NCI-H1436 treated with DMSO at 0.1 percent for 48 hours (cell line): ENCODE measurements at regions not wholly inside any gene's neighbourhood (a gene's known extent, or its start where the extent isn't known, plus 50 kb on each side); places are given as distances from the start of the nearest gene placed in this dataset.

Experiments
- DNase-seq: peaks from one replicate; lab custom pipeline; 2025; lab: John Stamatoyannopoulos, UW

DNA sequence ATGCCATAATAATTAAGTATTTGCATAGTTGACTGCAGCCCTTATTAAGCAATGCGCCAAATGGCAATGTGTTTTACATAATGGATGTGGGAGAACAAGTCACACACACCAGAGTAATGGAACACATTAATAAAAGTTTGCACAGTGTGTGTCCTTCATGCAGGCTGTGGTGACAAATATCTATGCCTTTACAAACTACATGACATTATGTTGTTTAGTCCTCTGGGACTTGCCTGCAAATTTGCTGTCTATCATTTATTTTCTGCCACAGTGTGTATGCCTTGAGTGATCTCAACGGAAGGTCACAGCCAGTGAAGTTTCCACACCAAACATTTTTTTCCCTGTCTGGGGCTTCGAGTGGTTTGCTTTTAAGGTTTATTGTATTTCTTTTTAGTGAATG, 175.2 kb upstream of the TMEFF2 start:
- no peak for DNase-seq

DNA sequence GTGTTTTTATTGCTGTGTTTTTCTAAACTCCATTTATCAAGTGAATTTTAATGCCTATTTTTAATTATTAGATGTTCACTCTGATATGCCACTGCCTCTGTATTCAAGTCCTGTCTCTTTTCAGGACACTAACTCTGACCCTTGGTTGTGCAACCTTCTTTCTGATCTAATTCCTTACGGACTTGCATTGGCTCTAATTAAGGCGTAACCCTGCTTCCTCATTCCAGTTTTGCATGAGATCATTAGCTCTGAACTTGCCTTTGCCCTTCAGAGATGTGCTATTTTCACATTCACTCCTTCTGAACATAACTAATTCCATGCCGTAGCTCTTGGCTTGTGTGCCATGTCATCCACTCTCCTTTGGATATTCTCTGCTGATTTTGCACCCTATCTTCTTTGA, 162.5 kb upstream of the TMEFF2 start:
- no peak for DNase-seq

DNA sequence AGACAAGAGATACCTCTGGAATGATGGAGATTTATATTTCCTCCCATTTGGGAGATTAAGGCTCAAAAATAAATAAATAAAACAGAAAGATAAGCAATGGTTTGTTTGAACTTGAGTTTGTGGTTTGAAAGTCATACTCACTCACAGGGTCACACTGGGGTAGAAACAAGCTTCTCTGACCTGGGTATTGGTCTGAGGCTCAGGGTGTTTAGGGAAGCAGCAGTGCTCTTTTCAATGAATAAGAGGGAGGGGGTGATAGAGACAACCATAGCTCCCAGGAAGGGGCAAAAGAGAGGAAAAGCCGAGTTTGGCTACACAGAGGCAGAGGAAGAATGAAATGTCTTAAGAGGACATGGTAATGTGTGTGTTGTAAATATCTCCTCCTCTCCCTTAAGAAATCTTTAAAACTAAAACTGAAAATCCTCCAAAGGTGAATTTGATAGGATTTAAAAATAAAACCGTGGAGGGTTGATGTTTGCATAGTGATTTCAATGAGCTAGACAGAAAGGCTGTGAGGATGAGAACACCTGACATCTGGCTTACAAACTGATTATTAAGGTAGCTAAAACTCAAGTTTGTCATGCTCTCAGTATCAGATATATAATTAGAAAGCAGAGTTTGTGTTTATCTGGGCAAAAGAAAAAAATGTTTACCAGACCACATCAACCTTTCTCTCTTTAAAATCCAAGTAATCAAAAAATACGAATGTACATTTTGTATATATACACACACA, 159.9 kb upstream of the TMEFF2 start:
- no peak for DNase-seq

DNA sequence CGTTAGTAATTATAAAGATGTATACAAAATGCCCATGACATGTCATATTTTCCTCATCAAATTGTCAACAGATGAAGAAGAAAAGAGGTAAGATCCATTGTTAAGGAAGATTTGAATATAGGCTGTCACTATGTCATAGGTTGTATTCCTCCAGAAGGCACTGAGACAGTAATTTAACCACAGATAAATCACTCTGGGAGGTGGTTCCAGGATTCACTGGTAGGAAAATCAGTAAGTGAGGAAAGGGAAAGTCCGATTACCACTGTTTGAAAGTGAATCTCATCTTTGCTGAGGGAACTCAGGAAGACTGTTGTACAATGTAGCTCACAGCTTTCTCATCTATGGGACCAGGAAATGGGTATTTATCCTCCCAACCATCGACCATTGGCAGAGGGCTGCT, 152.8 kb upstream of the TMEFF2 start:
- DNase-seq = no peak

DNA sequence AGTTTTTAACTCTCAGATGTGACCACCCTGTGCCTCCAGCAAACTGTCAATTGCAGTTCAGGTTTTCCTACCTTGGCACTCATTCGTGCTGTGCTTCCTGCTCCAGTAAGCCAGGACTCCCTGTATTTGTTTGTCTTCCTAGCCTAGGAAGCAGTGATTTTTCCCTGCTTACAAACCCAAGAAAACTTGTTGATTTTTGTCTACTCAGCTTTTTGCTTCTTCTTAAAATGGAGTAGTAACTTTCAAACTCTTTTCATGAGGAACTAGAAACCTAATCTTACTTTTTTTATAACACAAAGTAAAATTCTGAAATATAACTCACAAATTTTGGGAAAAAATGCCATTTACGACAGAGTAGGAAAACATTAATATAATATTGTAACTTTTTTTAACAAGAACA, 150.6 kb upstream of the TMEFF2 start:
- DNase-seq = no peak

DNA sequence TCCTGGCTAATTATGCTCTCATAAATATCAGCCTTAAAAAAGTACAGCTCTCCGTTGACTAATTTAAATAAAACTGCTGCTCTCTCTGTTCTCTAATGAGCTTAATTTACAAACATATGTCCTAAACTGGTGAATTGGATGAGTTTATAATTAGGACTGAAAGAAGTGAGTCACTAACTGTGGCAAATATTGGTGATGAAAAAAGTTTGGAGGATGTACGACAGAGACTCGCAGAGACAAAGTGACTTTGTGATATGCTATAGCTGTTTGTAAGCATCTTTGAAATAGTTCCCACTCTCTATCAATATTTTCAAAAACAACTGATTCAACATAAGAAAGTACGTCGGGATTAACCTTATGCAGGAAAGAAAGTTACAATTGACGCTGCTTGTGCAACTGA, 138.9 kb upstream of the TMEFF2 start:
- no peak for DNase-seq

DNA sequence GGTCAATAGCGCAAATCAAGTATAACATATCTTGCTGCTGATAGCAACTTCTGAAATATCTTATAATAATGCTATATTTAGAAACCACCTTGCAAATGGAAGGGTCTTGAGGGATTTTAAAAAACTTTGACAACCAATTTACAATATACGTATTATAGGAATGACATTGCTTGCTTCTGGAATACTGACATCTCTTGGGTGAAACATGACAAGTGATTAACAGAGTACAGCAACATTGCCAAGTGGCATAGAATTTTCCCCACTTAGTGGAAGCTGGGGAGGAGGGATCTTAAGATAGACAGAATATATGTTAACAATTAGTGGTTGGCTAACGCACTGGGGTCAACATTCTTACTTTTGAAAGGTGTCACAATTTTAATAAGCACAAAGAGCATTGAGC, 133.6 kb upstream of the TMEFF2 start:
- no peak for DNase-seq

DNA sequence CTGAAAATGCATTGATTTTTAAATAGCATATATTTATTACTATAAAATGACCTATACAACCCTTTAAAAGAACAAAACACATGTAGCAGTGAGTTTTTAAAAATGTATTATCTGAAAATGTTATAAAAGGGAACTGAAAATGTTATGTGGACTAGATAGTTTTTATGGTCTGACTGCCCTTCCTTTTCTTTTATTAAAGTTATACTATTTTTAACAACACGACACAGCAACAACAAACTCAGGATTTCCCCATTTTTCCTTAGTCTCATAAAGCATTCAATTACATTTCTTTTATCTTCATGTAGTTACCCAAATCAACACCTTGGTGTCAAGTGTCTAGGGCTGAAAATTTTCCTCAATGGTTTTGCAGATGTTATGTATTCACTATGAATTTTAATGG, 132.8 kb upstream of the TMEFF2 start:
- DNase-seq = no peak

DNA sequence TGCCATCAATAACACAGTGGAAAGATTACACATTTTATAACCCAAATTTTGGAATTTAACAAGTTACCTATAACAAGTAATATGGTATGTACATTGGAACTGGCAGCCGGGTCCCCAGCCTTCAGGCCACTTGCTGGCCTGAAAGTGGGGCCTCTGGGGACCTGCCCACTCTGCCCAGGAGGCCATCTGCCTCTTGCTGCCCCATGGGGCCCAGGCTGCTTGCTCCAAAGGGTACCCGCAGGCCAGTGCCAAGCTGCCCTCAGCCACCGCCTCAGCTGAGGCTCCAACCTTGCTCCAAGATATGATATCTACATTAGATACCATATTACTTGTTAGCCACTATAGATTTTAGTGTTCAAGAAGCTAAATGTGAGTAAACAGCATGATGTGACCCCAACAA, 120.8 kb upstream of the TMEFF2 start:
- DNase-seq = no peak

DNA sequence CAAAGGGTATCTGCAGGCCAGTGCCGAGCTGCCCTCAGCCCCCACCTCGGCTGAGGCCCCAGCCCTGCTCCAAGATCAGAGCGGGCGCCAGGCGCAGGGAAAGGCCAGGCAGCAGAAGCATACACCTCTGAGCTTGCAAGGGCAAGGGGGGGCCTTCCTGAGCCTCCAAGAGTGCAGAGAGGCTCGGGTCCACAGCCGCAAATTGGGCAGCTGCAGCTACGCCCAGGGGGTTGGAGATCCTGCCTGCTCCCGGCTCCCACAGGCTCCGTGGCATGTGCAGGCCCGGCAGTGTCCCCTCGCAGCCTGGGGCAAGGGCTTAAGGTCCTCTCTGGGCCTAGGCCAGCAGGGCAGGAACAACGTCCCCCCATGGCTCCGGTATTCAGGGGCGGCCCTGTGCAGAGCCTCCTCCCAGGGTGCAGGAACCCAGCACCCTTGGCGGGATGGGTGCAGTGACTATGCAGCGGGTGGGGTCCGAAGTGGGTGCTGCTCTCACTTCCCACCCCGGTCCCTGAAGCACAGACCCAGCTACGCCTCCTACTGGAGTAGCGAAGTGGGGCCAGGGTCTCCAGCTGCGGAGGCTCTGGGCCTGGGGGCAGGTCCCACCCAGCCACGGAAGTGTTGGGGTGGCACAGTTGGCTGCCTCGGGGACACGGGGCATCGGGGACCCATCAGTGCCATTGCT, 120.2 kb upstream of the TMEFF2 start:
- DNase-seq = no peak

DNA sequence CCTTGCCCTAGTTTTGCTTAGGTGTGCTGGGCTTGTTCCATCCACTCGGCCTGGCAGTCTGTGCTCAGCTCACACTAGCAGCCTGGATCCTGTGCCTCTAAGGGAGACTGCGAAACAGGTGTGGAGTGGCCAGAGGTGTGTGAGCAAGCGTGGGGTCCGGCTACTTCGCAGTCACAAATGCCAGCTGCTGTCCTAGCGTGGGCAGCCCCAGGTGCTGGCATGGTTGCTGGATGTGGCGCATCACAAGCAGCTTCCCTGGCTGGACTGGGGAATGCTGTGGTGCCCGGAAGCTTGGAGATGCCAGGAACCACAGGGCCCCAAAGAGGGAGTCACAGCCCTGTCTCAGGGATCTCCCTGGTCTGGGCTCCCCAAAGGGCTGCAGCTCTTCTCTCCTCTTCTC, 119.0 kb upstream of the TMEFF2 start:
- no peak for DNase-seq

DNA sequence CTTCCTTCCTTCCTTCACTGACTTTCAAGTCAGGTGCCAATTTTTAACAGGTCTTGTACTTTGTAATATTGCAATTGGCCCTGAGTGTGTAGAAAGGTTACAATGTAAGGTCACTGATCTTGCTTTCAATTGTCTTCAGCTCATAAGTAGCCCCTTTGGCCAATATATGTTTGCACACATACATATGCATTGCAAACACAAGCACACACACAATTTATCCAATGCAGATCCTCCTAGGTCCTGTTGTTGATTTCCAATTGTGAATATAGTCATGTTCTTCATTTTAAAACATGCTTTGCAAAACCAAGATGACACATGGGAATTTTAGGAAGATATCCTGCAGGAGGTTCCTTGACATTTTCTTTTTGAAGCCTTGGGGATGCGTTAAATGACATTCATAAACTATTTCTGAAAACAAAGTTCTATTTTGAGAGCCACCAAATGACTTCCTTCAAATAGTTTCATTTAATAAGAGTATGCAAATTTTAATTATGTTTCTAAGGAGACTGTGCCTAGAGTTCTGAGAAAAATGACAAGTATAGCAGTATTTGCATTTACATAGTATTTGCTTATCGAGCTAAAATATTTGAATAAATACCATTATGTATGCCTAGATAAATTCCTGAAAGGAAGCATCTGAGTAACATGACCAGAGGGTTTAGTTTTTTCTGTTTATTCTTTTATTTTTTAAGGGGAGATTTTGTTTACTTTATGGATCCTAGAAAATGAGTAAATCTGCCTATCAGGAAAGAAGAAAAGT, 117.1 kb upstream of the TMEFF2 start:
- no peak for DNase-seq

DNA sequence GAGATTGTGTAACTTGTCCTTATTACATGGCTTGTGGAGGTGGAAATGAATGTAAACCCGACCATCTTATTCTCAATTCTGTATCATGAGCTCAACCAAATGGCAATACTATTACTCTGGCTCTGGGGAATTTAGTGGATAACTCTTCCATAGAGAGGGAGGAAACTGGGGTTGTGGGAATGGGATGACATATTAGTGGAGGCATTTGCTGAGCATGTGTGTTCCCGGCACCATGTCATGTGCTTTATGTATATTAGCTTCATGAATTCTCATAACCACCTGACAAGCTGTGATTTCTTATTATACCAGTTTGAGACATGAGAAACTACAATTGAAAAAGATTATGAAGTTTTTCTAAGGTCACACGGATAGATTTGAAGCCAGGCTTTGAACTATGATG, 112.8 kb upstream of the TMEFF2 start:
- no peak for DNase-seq

DNA sequence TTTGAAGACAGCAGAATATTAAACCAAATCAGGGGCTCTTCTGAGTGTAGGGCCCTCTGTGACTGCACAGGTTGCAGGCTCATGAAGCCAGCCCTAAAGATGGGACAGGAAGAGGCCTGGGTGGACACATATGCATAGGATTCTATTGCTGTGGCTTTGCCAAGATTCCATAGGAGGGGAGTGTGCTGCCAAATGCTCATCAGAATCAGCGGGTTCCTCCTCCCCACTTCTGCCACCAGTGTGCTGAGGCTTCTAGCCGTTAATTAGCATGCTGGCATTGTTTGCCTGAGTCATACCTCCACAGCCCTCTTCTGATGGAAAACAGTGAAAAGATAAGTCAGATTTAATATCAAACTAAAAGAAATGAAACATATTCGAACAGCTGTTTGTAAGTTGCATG, 103.9 kb upstream of the TMEFF2 start:
- no peak for DNase-seq

DNA sequence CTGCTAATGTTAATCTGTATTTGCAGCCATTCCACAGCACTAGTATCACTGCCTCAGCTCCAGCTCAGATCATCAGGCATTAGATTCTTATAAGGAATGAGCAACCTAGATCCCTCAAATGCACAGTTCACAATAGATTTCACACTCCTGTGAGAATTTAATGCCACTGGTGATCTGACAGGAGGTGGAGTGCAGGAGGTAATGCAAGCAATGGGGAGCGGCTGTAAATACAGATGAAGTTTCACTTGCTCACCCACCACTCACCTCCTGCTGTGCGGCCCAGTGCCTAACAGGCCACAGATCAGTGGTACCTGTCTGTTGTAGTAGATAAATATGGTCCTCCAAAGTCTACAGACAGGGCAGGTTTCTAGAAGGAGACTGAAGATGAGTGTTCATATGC, 97.7 kb upstream of the TMEFF2 start:
- DNase-seq = no peak

DNA sequence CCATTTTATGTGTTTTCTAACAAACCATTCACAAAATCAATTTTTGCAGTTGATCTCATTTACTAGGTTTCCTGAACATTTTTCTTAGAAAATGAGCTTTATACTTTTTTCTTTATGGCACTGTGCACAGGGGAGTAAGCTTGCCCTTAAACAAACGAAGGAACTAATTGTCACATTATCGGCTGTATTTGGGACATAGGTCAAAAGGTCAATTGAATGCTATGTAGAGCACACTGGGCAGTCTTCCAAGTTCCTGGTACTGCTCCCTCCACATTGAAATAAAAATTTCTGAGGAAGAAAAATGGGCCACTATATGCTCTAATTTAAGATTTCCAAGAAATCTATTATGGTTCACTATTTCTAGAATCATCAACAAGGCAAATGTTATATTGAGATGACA, 93.6 kb upstream of the TMEFF2 start:
- no peak for DNase-seq

DNA sequence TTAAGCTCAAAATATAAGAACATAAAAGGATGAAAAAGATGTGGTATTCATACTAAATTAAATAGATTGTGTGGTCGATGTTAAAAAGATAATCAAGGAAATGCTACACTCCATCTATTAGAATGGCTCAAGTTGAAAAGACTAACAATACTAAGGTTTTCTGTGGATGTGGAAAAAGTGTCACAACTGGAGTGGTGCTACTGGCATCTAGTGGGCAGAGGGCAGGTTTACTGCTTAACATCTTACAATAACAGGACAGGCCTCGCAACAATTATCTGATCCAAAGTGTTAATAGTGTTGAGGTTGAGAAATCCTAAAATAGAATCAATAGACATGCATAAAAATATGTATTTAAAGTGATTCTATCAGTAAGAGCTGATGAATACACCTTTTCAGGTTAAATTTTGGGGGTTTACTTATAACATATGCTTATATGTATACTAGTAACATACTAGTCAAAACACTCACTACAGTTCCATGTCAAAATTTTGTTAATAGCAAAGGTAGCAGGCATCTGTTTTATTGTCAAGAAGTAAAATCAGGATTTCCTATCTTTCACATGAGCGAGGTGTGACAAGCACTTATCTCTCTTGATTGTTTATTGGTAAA, 91.5 kb upstream of the TMEFF2 start:
- no peak for DNase-seq

DNA sequence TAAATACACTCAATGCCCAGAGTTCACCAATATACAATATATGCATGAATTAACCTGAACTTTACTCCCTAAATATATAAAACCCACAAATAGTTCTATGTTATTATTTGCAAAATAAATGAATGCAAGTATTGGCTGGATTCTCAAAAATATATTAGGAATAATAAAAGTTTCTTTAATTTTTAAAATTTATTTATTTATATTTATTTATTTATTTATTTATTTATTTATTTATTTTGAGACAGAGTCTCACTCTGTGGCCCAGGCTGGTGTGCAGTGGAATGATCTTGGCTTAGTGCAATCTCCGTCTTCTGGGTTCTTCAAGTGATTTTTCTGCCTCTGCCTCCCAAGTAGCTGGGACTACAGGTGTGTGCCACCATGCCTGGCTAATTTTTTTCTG, 88.7 kb upstream of the TMEFF2 start:
- DNase-seq = no peak

DNA sequence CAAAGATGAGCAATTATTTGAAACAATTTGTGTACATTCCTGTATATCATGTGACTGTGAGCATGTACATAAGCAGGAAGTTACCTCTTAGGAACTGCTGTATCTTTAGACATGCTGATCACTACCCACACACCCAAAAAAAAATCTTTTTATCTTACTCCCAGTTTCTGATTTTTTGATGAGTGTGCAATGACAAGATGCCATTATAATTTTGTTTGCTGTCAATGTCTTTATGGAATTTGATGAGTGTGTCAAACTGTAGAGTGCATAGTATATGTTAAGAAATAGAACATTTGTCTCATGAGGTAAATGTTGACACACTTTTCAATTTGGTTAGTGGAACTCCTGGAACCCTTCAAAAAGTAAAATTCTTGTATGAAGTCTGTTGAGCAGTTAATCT, 84.0 kb upstream of the TMEFF2 start:
- no peak for DNase-seq

DNA sequence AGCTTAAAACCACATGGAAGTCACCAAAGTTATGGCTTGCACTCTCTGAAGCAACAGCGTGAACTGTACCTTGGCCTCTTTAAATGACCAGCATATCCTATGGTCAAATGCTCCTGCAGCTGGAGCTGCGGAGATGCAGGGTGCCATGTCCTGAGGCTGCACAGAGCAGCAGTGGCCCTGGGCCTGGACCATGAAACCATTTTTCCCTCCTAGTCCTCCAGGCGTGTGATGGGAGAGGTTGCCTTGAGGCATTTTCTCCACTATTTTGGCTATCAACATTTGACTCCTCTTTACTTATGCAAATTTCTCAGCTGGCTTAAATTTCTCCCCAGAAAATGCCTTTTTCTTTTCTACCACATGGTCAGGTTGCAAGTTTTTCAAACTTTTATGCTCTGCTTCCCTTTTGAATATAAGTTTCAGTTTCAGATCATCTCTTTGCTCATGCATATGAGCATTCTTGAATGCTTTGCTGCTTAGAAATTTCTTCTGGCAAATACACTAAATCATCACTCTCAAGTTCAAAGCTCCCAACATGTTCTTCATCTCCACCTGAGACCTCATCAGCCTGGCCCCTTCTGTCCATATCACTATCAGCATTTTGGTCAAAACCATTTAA, 82.9 kb upstream of the TMEFF2 start:
- DNase-seq = no peak

DNA sequence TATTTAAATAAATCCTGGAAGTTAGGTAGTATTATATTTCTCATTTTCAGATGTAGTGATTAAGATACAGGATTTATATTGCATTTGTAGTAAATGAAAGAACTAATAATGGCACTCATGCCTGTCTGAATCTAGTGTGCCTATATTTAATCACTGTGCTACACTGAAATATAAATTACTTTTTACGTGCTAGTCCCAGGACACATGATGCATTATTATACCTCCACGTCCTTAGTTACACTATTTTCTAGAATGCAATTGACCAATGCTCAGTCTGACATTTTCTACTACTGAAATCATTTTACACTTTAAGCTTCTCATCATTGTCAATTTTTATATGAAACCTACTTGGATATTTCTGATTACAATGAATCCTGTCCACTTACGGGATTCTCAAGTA, 80.9 kb upstream of the TMEFF2 start:
- no peak for DNase-seq

DNA sequence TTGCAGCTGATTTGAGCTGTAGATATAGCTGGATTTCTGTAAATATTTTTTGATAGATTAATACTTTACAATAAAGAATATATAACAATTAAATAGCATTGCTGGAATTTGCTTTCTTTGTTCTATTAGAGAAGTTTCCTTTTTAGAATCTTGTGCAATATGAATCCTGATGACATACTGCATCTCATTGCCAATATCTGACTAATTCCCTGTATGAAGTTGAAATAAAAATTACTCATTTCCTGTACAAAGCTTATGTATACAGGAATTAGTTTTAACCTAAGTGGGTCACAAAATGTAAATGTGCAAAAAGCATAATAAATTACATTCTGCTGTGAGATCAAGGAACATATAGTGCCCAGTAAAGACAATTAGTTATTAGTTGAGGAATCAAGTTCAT, 72.8 kb upstream of the TMEFF2 start:
- no peak for DNase-seq

DNA sequence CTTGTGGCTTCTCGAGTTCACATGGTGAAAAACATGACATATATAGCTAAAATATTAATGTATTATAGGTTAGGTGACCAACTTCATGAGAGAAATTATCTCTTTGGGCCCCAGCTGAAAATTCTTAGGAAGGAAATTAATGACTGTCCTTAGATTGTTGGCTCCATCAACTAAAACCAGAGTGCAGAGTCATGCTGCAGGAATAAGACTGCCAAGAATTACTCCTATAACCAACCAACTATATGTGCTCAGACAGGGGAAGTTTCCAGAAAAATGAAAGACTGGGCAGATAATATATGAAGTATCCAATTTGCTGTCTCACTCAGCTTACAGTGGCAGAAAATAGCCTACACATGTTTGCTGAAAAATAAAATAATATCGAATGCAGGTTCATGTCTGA, 71.0 kb upstream of the TMEFF2 start:
- no peak for DNase-seq
